ENCODE measurements at regions not wholly inside any gene's neighbourhood (a gene's known extent, or its start where the extent isn't known, plus 50 kb on each side); places are given as distances from the start of the nearest gene placed in this dataset.

DNA sequence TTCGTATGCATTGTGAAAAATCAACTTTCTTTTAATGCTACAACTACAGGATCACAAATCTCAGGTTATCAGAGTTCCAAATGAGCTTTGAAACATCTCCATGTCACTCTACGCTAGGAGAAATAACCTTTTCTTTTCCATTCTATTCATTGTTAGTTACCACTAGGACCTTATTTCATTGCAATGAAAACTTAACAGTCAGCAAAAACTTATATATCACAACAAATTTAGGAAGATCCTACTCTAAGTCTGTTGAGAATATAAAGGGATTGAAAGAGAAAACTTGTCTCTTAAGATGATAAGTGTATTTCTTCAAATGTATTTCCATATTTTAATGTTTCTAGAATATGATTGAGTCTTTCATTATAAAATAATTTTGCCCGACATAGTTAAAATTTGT, 539.1 kb downstream of the TMTC2 start:
- TF ChIP-seq POLR2AphosphoS5 (IDR thresholded peaks at IDR 0.05; ENCODE audit: low read depth, low read length) (no peak), POLR2A (IDR thresholded peaks at IDR 0.05; ENCODE audit: low read depth, low read length) (no peak), TAF1 (IDR thresholded peaks at IDR 0.05; ENCODE audit: borderline replicate concordance, low read depth, low read length) (no peak)
